ENCODE measurements at regions not wholly inside any gene's neighbourhood (a gene's known extent, or its start where the extent isn't known, plus 50 kb on each side); places are given as distances from the start of the nearest gene placed in this dataset.

DNA sequence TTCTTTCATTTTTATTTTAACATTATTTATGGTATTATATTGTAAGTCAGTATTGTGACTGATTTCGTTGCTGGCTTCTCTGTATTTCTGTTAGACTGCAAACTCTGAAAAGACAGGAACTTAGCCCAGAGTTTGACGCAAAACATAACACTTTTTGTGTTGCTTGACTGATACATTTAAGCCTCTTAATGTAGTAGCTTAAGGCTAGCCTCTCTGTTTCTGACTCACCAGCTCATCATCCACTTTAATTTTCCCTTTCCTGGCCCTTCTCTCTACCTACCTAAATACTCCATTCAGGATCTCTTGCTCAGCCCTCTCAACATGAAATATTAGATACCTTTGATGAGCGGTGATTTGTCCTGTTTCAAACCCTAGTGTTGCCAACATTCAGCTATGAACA lies 420.6 kb downstream of the LRFN5 start:
- WGBS (ENCODE audit: extremely low coverage, insufficient coverage, low lambda C conversion rate), result no CpG with 5 or more reads among the region's 3 CpGs
- no peaks in the 10 kb centered on the region for H3K27me3 ChIP-seq (ENCODE audit: insufficient read depth, low read length, poor library complexity)
- no peaks in the 10 kb centered on the region for H3K79me2 ChIP-seq (ENCODE audit: control insufficient read depth, insufficient read depth, low read length)
- no peak overlapping the region for H2BK15ac ChIP-seq (replicated peaks; ENCODE audit: low read depth)
- H4K8ac ChIP-seq (ENCODE audit: low read depth, low read length), result no peak overlapping the region
- H3K56ac ChIP-seq (ENCODE audit: low read length), result no peak overlapping the region
- H3K9ac ChIP-seq (ENCODE audit: low read length), result no peak overlapping the region
- DNase-seq, result no peak
- no peak overlapping the region for H3K23ac ChIP-seq (ENCODE audit: low read length)
- H3K27ac ChIP-seq (ENCODE audit: low read depth, low read length), result no peak overlapping the region
- no peaks in the 10 kb centered on the region for H3K79me1 ChIP-seq (ENCODE audit: low read length)
- no peak overlapping the region for H2BK120ac ChIP-seq (ENCODE audit: low read depth, low read length)
- H3K36me3 ChIP-seq (ENCODE audit: control insufficient read depth, insufficient read depth, low read length), result no peaks in the 10 kb centered on the region
- H3K4me2 ChIP-seq (ENCODE audit: low read length), result no peak overlapping the region
- no peak overlapping the region for H3K4ac ChIP-seq (ENCODE audit: low read depth, low read length)
- no peak overlapping the region for H2AK5ac ChIP-seq (ENCODE audit: low read length)
- H3K4me3 ChIP-seq (ENCODE audit: low read length), result no peak overlapping the region
- H2BK5ac ChIP-seq (ENCODE audit: low read length), result no peak overlapping the region
- H3K4me1 ChIP-seq (ENCODE audit: control insufficient read depth, low read depth, low read length), result no peaks in the 10 kb centered on the region
- no peak overlapping the region for H4K5ac ChIP-seq (ENCODE audit: low read length)
- no peak overlapping the region for H3K18ac ChIP-seq (ENCODE audit: low read length)

DNA sequence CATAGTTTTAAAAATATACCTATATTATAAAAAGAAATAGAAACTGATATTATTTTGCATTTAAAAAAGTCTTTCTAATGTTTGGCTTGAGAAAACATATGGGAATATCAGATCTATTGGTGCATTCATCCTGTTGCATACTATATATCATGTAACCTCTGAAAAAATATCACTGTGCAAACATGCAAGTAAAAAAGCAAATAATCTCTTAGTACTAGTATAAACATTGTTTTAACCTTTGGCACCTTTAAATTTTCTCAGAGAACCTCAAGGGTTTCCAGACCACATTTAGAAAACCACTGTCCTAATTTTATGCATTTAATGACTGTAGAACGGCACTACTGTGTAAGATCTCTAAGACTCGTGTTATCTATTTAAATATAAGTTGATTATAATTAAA lies 416.8 kb downstream of the LRFN5 start:
- H3K4me1 ChIP-seq (ENCODE audit: control insufficient read depth, low read depth, low read length), result no peaks in the 10 kb centered on the region
- H3K9ac ChIP-seq (ENCODE audit: low read length), result no peak overlapping the region
- no peak overlapping the region for H4K5ac ChIP-seq (ENCODE audit: low read length)
- H3K79me1 ChIP-seq (ENCODE audit: low read length), result no peaks in the 10 kb centered on the region
- DNase-seq, result no peak
- no peak overlapping the region for H3K56ac ChIP-seq (ENCODE audit: low read length)
- no peak overlapping the region for H3K27ac ChIP-seq (ENCODE audit: low read depth, low read length)
- H2AK5ac ChIP-seq (ENCODE audit: low read length), result no peak overlapping the region
- H3K4ac ChIP-seq (ENCODE audit: low read depth, low read length), result no peak overlapping the region
- H2BK15ac ChIP-seq (replicated peaks; ENCODE audit: low read depth), result no peak overlapping the region
- H2BK5ac ChIP-seq (ENCODE audit: low read length), result no peak overlapping the region
- H3K36me3 ChIP-seq (ENCODE audit: control insufficient read depth, insufficient read depth, low read length), result no peaks in the 10 kb centered on the region
- no peaks in the 10 kb centered on the region for H3K27me3 ChIP-seq (ENCODE audit: insufficient read depth, low read length, poor library complexity)
- H4K8ac ChIP-seq (ENCODE audit: low read depth, low read length), result no peak overlapping the region
- no peak overlapping the region for H2BK120ac ChIP-seq (ENCODE audit: low read depth, low read length)
- WGBS (ENCODE audit: extremely low coverage, insufficient coverage, low lambda C conversion rate), result no CpG with 5 or more reads among the region's 2 CpGs
- H3K79me2 ChIP-seq (ENCODE audit: control insufficient read depth, insufficient read depth, low read length), result no peaks in the 10 kb centered on the region
- H3K4me2 ChIP-seq (ENCODE audit: low read length), result no peak overlapping the region
- H3K18ac ChIP-seq (ENCODE audit: low read length), result no peak overlapping the region
- H3K23ac ChIP-seq (ENCODE audit: low read length), result no peak overlapping the region
- H3K4me3 ChIP-seq (ENCODE audit: low read length), result no peak overlapping the region

DNA sequence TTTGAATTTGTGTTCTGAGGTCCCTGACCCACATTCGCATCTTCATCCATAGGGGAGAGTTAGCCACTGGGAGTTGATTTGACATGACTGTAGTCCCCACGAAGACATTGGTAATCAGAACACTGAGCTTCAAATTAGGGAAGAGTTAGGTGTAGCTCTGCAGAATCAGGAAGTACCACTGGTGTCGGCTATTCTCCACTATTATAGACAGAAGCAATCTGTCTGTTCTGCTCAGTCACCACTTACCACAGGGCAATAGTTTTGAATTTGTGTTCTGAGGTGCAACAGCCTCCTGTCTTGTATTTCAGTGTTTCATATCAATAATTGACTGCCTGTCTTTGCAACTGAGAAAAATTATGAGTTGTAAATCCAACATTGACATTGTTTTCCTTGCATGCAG lies 407.6 kb downstream of the LRFN5 start:
- Histone ChIP-seq H3K27me3 (ENCODE audit: insufficient read depth, low read length, poor library complexity) (no peaks in the 10 kb centered on the region), H3K79me2 (ENCODE audit: control insufficient read depth, insufficient read depth, low read length) (no peaks in the 10 kb centered on the region), H3K4me2 (ENCODE audit: low read length) (no peak overlapping the region), H3K56ac (ENCODE audit: low read length) (no peak overlapping the region), H3K9ac (ENCODE audit: low read length) (no peak overlapping the region), H3K79me1 (ENCODE audit: low read length) (no peaks in the 10 kb centered on the region), H3K4ac (ENCODE audit: low read depth, low read length) (no peak overlapping the region), H3K27ac (ENCODE audit: low read depth, low read length) (no peak overlapping the region), H2AK5ac (ENCODE audit: low read length) (no peak overlapping the region), H2BK5ac (ENCODE audit: low read length) (no peak overlapping the region), H2BK120ac (ENCODE audit: low read depth, low read length) (no peak overlapping the region), H3K4me3 (ENCODE audit: low read length) (no peak overlapping the region), H2BK15ac (replicated peaks; ENCODE audit: low read depth) (no peak overlapping the region), H4K8ac (ENCODE audit: low read depth, low read length) (no peak overlapping the region), H3K4me1 (ENCODE audit: control insufficient read depth, low read depth, low read length) (no peaks in the 10 kb centered on the region), H3K23ac (ENCODE audit: low read length) (no peak overlapping the region), H3K18ac (ENCODE audit: low read length) (no peak overlapping the region), H4K5ac (ENCODE audit: low read length) (no peak overlapping the region), H3K36me3 (ENCODE audit: control insufficient read depth, insufficient read depth, low read length) (no peaks in the 10 kb centered on the region)
- WGBS (ENCODE audit: extremely low coverage, insufficient coverage, low lambda C conversion rate), result no CpG with 5 or more reads among the region's 3 CpGs
- no peak for DNase-seq

DNA sequence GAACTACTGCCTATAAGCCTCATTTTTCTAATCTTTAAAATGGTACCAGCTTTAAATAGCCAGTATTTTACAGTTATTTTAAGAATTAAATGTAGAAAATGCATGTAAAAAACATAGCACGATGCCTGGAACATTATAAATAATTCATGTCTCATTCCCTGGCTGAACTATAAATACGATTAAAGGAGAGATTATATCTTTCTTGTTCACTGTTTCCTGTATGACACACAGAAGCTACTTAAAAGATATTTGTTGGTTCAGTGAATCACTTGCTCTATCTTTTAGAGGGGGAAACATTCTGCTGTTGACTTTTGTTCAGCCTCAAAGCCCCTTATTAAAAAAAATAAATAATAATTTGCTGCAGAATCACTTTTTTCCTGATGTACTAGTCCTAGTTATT lies 406.9 kb downstream of the LRFN5 start:
- Histone ChIP-seq H3K79me2 (ENCODE audit: control insufficient read depth, insufficient read depth, low read length) (no peaks in the 10 kb centered on the region), H2BK120ac (ENCODE audit: low read depth, low read length) (no peak overlapping the region), H3K18ac (ENCODE audit: low read length) (no peak overlapping the region), H2BK5ac (ENCODE audit: low read length) (no peak overlapping the region), H4K5ac (ENCODE audit: low read length) (no peak overlapping the region), H4K8ac (ENCODE audit: low read depth, low read length) (no peak overlapping the region), H3K79me1 (ENCODE audit: low read length) (no peaks in the 10 kb centered on the region), H3K27ac (ENCODE audit: low read depth, low read length) (no peak overlapping the region), H2BK15ac (replicated peaks; ENCODE audit: low read depth) (no peak overlapping the region), H3K4me2 (ENCODE audit: low read length) (no peak overlapping the region), H3K9ac (ENCODE audit: low read length) (no peak overlapping the region), H3K23ac (ENCODE audit: low read length) (no peak overlapping the region), H3K4ac (ENCODE audit: low read depth, low read length) (no peak overlapping the region), H3K4me3 (ENCODE audit: low read length) (no peak overlapping the region), H3K27me3 (ENCODE audit: insufficient read depth, low read length, poor library complexity) (no peaks in the 10 kb centered on the region), H3K4me1 (ENCODE audit: control insufficient read depth, low read depth, low read length) (no peaks in the 10 kb centered on the region), H3K36me3 (ENCODE audit: control insufficient read depth, insufficient read depth, low read length) (no peaks in the 10 kb centered on the region), H2AK5ac (ENCODE audit: low read length) (no peak overlapping the region), H3K56ac (ENCODE audit: low read length) (no peak overlapping the region)
- WGBS (ENCODE audit: extremely low coverage, insufficient coverage, low lambda C conversion rate), result no CpG with 5 or more reads among the region's 2 CpGs
- DNase-seq, result no peak

DNA sequence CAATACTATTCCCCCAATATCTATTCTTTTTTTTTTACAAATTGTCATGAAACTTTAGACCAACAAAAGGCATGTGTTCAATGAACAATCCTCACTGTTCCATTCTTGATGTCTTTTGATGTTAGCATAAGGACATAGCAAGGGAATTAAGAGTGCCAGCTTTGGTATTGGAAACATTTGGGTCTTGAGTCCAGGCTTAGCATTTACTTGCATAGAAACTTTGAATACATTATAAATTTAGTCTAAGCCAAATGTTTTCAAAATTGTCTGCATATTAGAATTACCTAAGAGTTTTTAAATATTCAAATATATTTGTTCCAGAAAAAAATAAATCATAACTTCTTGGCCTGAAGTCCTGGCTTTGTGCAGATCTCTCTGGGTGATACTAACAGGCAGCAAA lies 406.5 kb downstream of the LRFN5 start:
- Histone ChIP-seq H3K27me3 (ENCODE audit: insufficient read depth, low read length, poor library complexity) (no peaks in the 10 kb centered on the region), H2BK5ac (ENCODE audit: low read length) (no peak overlapping the region), H3K27ac (ENCODE audit: low read depth, low read length) (no peak overlapping the region), H3K4me2 (ENCODE audit: low read length) (no peak overlapping the region), H3K9ac (ENCODE audit: low read length) (no peak overlapping the region), H3K56ac (ENCODE audit: low read length) (no peak overlapping the region), H3K79me1 (ENCODE audit: low read length) (no peaks in the 10 kb centered on the region), H3K4me3 (ENCODE audit: low read length) (no peak overlapping the region), H3K4ac (ENCODE audit: low read depth, low read length) (no peak overlapping the region), H3K23ac (ENCODE audit: low read length) (no peak overlapping the region), H4K5ac (ENCODE audit: low read length) (no peak overlapping the region), H3K18ac (ENCODE audit: low read length) (no peak overlapping the region), H2AK5ac (ENCODE audit: low read length) (no peak overlapping the region), H3K79me2 (ENCODE audit: control insufficient read depth, insufficient read depth, low read length) (no peaks in the 10 kb centered on the region), H3K36me3 (ENCODE audit: control insufficient read depth, insufficient read depth, low read length) (no peaks in the 10 kb centered on the region), H2BK15ac (replicated peaks; ENCODE audit: low read depth) (no peak overlapping the region), H3K4me1 (ENCODE audit: control insufficient read depth, low read depth, low read length) (no peaks in the 10 kb centered on the region), H4K8ac (ENCODE audit: low read depth, low read length) (no peak overlapping the region), H2BK120ac (ENCODE audit: low read depth, low read length) (no peak overlapping the region)
- DNase-seq, result no peak

DNA sequence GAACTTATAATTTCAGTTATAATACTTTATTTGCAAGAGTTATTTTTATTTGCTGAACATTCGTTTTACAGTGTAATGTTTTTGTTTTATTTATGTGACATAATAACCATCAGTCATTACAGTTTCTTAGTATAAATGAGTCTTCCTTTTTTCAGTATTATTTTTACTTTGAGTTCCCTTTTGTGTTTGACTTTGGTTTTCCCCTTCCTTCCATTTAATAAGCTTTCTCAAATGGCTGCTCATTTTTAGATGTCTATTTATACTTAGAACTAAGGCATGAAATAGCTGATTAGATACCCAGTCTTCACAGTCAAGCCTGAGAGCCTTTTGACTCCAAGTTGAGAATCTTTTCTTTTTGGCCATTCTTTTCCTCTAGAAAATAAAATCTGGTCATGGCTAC lies 404.5 kb downstream of the LRFN5 start:
- H4K5ac ChIP-seq (ENCODE audit: low read length), result no peak overlapping the region
- WGBS (ENCODE audit: extremely low coverage, insufficient coverage, low lambda C conversion rate), result no CpG with 5 or more reads among the region's 1 CpG

More for the DNA sequence above, 404.5 kb downstream of the LRFN5 start:
- Histone ChIP-seq H2BK120ac (ENCODE audit: low read depth, low read length) (no peak overlapping the region), H3K4me1 (ENCODE audit: control insufficient read depth, low read depth, low read length) (no peaks in the 10 kb centered on the region), H3K4ac (ENCODE audit: low read depth, low read length) (no peak overlapping the region), H3K79me1 (ENCODE audit: low read length) (no peaks in the 10 kb centered on the region), H2BK15ac (replicated peaks; ENCODE audit: low read depth) (no peak overlapping the region), H3K18ac (ENCODE audit: low read length) (no peak overlapping the region), H2BK5ac (ENCODE audit: low read length) (no peak overlapping the region), H4K8ac (ENCODE audit: low read depth, low read length) (no peak overlapping the region), H3K79me2 (ENCODE audit: control insufficient read depth, insufficient read depth, low read length) (no peaks in the 10 kb centered on the region), H3K27me3 (ENCODE audit: insufficient read depth, low read length, poor library complexity) (no peaks in the 10 kb centered on the region), H3K4me2 (ENCODE audit: low read length) (no peak overlapping the region), H3K9ac (ENCODE audit: low read length) (no peak overlapping the region), H3K56ac (ENCODE audit: low read length) (no peak overlapping the region), H3K27ac (ENCODE audit: low read depth, low read length) (no peak overlapping the region), H3K36me3 (ENCODE audit: control insufficient read depth, insufficient read depth, low read length) (no peaks in the 10 kb centered on the region), H3K23ac (ENCODE audit: low read length) (no peak overlapping the region), H3K4me3 (ENCODE audit: low read length) (no peak overlapping the region), H2AK5ac (ENCODE audit: low read length) (no peak overlapping the region)
- no peak for DNase-seq
